ENCODE measurements at regions not wholly inside any gene's neighbourhood (a gene's known extent, or its start where the extent isn't known, plus 50 kb on each side); places are given as distances from the start of the nearest gene placed in this dataset.
"Not testable (repeated sequence)": the region's sequence is repeated elsewhere in the genome, so short reads cannot be mapped to it uniquely, and the experiment has no call there.

- no peaks in the 10 kb centered on the region for H3K4me1 ChIP-seq
- no peak overlapping the region for H3K27ac ChIP-seq
- H3K36me3 ChIP-seq = no peaks in the 10 kb centered on the region
- intact Hi-C loops (cut with DNase I) = no loop called here
- H3K27me3 ChIP-seq = no peaks in the 10 kb centered on the region
- no peak for TF ChIP-seq CTCF (IDR thresholded peaks at IDR 0.05)
- DNase-seq = no peak
- H3K4me3 ChIP-seq = no peak overlapping the region
- no peak overlapping the region for H3K9ac ChIP-seq (ENCODE audit: low read depth in 2 of 2, low read length in 2 of 2)
- H3K9me3 ChIP-seq = no peaks in the 10 kb centered on the region
These were observed 2650.8 kb downstream of the PCDH9 start for GRCh38 chr13:64579331-64579730.

- no peak for DNase-seq
- TF ChIP-seq CTCF (IDR thresholded peaks at IDR 0.05) = no peak
- Histone ChIP-seq H3K4me1 (no peaks in the 10 kb centered on the region), H3K4me3 (no peak overlapping the region), H3K9me3 (no peaks in the 10 kb centered on the region), H3K27me3 (no peaks in the 10 kb centered on the region), H3K27ac (no peak overlapping the region), H3K9ac (ENCODE audit: low read depth in 2 of 2, low read length in 2 of 2) (no peak overlapping the region), H3K36me3 (no peaks in the 10 kb centered on the region)
- intact Hi-C loops (cut with DNase I) = no loop called here
These were observed 2661.4 kb downstream of the PCDH9 start for GRCh38 chr13:64568748-64569147.

GRCh38 chr13:64558031-64558430, 2672.1 kb downstream of the PCDH9 start:
- H3K36me3 ChIP-seq; H3K4me3 ChIP-seq; H3K9ac ChIP-seq (ENCODE audit: low read depth in 2 of 2, low read length in 2 of 2); H3K27me3 ChIP-seq; H3K4me1 ChIP-seq; DNase-seq; H3K9me3 ChIP-seq; intact Hi-C loops (cut with DNase I); H3K27ac ChIP-seq: not testable (repeated sequence)

- intact Hi-C loops (cut with DNase I) = no loop called here
- Histone ChIP-seq H3K4me3 (no peak overlapping the region), H3K9ac (ENCODE audit: low read depth in 2 of 2, low read length in 2 of 2) (no peak overlapping the region), H3K9me3 (no peaks in the 10 kb centered on the region), H3K27ac (no peak overlapping the region), H3K27me3 (no peaks in the 10 kb centered on the region), H3K4me1 (no peaks in the 10 kb centered on the region), H3K36me3 (no peaks in the 10 kb centered on the region)
- TF ChIP-seq CTCF (IDR thresholded peaks at IDR 0.05) = no peak
- no peak for DNase-seq
These were observed 2673.8 kb downstream of the PCDH9 start for GRCh38 chr13:64556376-64556775.

- DNase-seq = no peak
- no peaks in the 10 kb centered on the region for H3K27me3 ChIP-seq
- no peak overlapping the region for H3K27ac ChIP-seq
- intact Hi-C loops (cut with DNase I) = no loop called here
- no peaks in the 10 kb centered on the region for H3K36me3 ChIP-seq
- H3K9me3 ChIP-seq = no peaks in the 10 kb centered on the region
- H3K4me1 ChIP-seq = no peaks in the 10 kb centered on the region
- no peak overlapping the region for H3K4me3 ChIP-seq
- H3K9ac ChIP-seq (ENCODE audit: low read depth in 2 of 2, low read length in 2 of 2) = no peak overlapping the region
- no peak for TF ChIP-seq CTCF (IDR thresholded peaks at IDR 0.05)
These were observed 2676.6 kb downstream of the PCDH9 start for GRCh38 chr13:64553411-64554129.

- Histone ChIP-seq H3K4me3 (no peak overlapping the region), H3K27ac (no peak overlapping the region), H3K27me3 (no peaks in the 10 kb centered on the region), H3K36me3 (no peaks in the 10 kb centered on the region), H3K9ac (ENCODE audit: low read depth in 2 of 2, low read length in 2 of 2) (no peak overlapping the region), H3K9me3 (no peaks in the 10 kb centered on the region), H3K4me1 (no peaks in the 10 kb centered on the region)
- no peak for TF ChIP-seq CTCF (IDR thresholded peaks at IDR 0.05)
- DNase-seq = no peak
- intact Hi-C loops (cut with DNase I) = no loop called here
These were observed 2678.4 kb downstream of the PCDH9 start for GRCh38 chr13:64551755-64552154.

All from colonic mucosa (tissue), 4 donors.